H9 (cell line): ENCODE measurements at regions not wholly inside any gene's neighbourhood (a gene's known extent, or its start where the extent isn't known, plus 50 kb on each side); places are given as distances from the start of the nearest gene placed in this dataset.

Source experiments
- DNase-seq: peaks from one replicate; pipeline ENCODE4 v3.0.0-alpha.2; 2017
- H2AFZ ChIP-seq: one replicate; pipeline ENCODE4 v1.6.1; 2013; ENCODE audit warnings: mild to moderate bottlenecking, low read length, control low read depth, moderate library complexity
- H2AK5ac ChIP-seq: 2 replicates; pipeline ENCODE4 v1.6.1; 2013; ENCODE audit warnings: low read length, control low read depth, mixed read lengths; ENCODE audit not compliant: insufficient read length
- H2BK120ac ChIP-seq: one replicate; pipeline ENCODE4 v1.6.1; 2013; ENCODE audit warnings: low read depth, mild to moderate bottlenecking, low read length, control low read depth, inconsistent platforms; ENCODE audit not compliant: poor library complexity, severe bottlenecking
- H2BK12ac ChIP-seq: 2 replicates; pipeline ENCODE4 v1.6.1; 2013; ENCODE audit warnings: low read length, control low read depth, mixed read lengths, low read depth; ENCODE audit not compliant: insufficient read length
- H2BK15ac ChIP-seq: 2 replicates; pipeline ENCODE4 v1.6.1; 2013; ENCODE audit warnings: low read depth, low read length, control low read depth
- H2BK20ac ChIP-seq: one replicate; pipeline ENCODE4 v1.6.1; 2013; ENCODE audit warnings: low read depth, mild to moderate bottlenecking, low read length, control low read depth, inconsistent platforms; ENCODE audit not compliant: poor library complexity, severe bottlenecking
- H2BK5ac ChIP-seq: 2 replicates; pipeline ENCODE4 v1.6.1; 2013; ENCODE audit warnings: low read length, control low read depth, mixed read lengths; ENCODE audit not compliant: insufficient read length
- H3K14ac ChIP-seq: 2 replicates; pipeline ENCODE4 v1.6.1; 2013; ENCODE audit warnings: low read length, control low read depth; ENCODE audit not compliant: insufficient read depth
- H3K18ac ChIP-seq: 2 replicates; pipeline ENCODE4 v1.6.1; 2013; ENCODE audit warnings: low read depth, mild to moderate bottlenecking, mixed read lengths, low read length, control low read depth; ENCODE audit not compliant: insufficient read length
- H3K23ac ChIP-seq: 2 replicates; pipeline ENCODE4 v1.6.1; 2013; ENCODE audit warnings: low read length, control low read depth, mixed read lengths, low read depth; ENCODE audit not compliant: insufficient read length
- H3K23me2 ChIP-seq: 2 replicates; pipeline ENCODE4 v1.6.1; 2013; ENCODE audit warnings: low read depth, mild to moderate bottlenecking, mixed read lengths, low read length, control low read depth; ENCODE audit not compliant: insufficient read length, poor library complexity, severe bottlenecking
- H3K27ac ChIP-seq: 2 replicates; pipeline ENCODE4 v1.5.1; 2013; ENCODE audit warnings: low read length, control low read depth, mixed read lengths, low read depth; ENCODE audit not compliant: insufficient read length
- H3K27me3 ChIP-seq: 2 replicates; pipeline ENCODE4 v1.6.1; 2013; ENCODE audit warnings: low read length, control low read depth, inconsistent platforms; ENCODE audit not compliant: insufficient read depth
- H3K4ac ChIP-seq: 2 replicates; pipeline ENCODE4 v1.6.1; 2013; ENCODE audit warnings: low read depth, mild to moderate bottlenecking, control low read depth, inconsistent platforms, low read length, moderate library complexity
- H3K4me1 ChIP-seq: 2 replicates; pipeline ENCODE4 v1.6.1; 2013; ENCODE audit warnings: low read length, control low read depth, inconsistent platforms; ENCODE audit not compliant: insufficient read depth
- H3K4me2 ChIP-seq: 2 replicates; pipeline ENCODE4 v1.6.1; 2013; ENCODE audit warnings: low read length, control low read depth, mixed read lengths; ENCODE audit not compliant: insufficient read length, insufficient read depth
- H3K56ac ChIP-seq: 2 replicates; pipeline ENCODE4 v1.6.1; 2013; ENCODE audit warnings: low read depth, mild to moderate bottlenecking, mixed read lengths, low read length, control low read depth; ENCODE audit not compliant: insufficient read length
- H3K79me1 ChIP-seq: 2 replicates; pipeline ENCODE4 v1.6.1; 2013; ENCODE audit warnings: low read depth, mild to moderate bottlenecking, moderate library complexity, low read length, control low read depth, inconsistent platforms; ENCODE audit not compliant: insufficient read depth, poor library complexity, severe bottlenecking
- H3K79me2 ChIP-seq: 2 replicates; pipeline ENCODE4 v1.6.1; 2013; ENCODE audit warnings: low read length, control low read depth, inconsistent platforms; ENCODE audit not compliant: insufficient read depth
- H3K9ac ChIP-seq: 2 replicates; pipeline ENCODE4 v1.6.1; 2013; ENCODE audit warnings: low read length, control low read depth, mixed read lengths; ENCODE audit not compliant: insufficient read length; ENCODE audit errors: extremely low read depth
- H3K9me3 ChIP-seq: one replicate; pipeline ENCODE4 v1.6.1; 2013; ENCODE audit warnings: low read depth, low read length, inconsistent platforms; ENCODE audit not compliant: control insufficient read depth
- H3T11ph ChIP-seq: one replicate; pipeline ENCODE4 v1.6.1; 2013; ENCODE audit warnings: mild to moderate bottlenecking, low read length, control low read depth, inconsistent platforms
- H4K20me1 ChIP-seq: one replicate; pipeline ENCODE4 v1.6.1; 2013; ENCODE audit not compliant: control insufficient read depth, insufficient read length, insufficient read depth
- H4K5ac ChIP-seq: 2 replicates; pipeline ENCODE4 v1.6.1; 2013; ENCODE audit warnings: low read depth, mild to moderate bottlenecking, mixed read lengths, low read length, control low read depth; ENCODE audit not compliant: insufficient read length
- H4K8ac ChIP-seq: replicated peaks from 2 replicates; pipeline ENCODE4 v1.6.1; 2013; ENCODE audit warnings: low read length, control low read depth, mixed read lengths, low read depth; ENCODE audit not compliant: insufficient read length
- H4K91ac ChIP-seq: 2 replicates; pipeline ENCODE4 v1.6.1; 2013; ENCODE audit warnings: low read depth, mild to moderate bottlenecking, moderate library complexity, mixed read lengths, low read length, control low read depth; ENCODE audit not compliant: insufficient read length
- H3K27ac Mint-ChIP-seq, 3 experiments: 2 replicates in 2 of 3; 3 replicates in 1 of 3; pipeline ENCODE4 v1.8.0; 2020 to 2021; ENCODE audit warnings: mixed read lengths in 3 of 3, mild to moderate bottlenecking in 1 of 3, moderate library complexity in 1 of 3
- H3K27me3 Mint-ChIP-seq: 2 replicates; pipeline ENCODE4 v1.8.0; 2021; ENCODE audit warnings: low read depth, mild to moderate bottlenecking, moderate library complexity, mixed read lengths
- H3K36me3 Mint-ChIP-seq, 3 experiments: 2 replicates in 2 of 3; 3 replicates in 1 of 3; pipeline ENCODE4 v1.8.0; 2020 to 2021; ENCODE audit warnings: low read depth in 3 of 3, mixed read lengths in 3 of 3; ENCODE audit not compliant: insufficient read depth in 1 of 3
- H3K4me1 Mint-ChIP-seq, 2 experiments: 2 replicates each; pipeline ENCODE4 v1.8.0; 2020; ENCODE audit warnings: mixed read lengths in 2 of 2
- H3K4me3 Mint-ChIP-seq, 2 experiments: 2 replicates in 1 of 2; 3 replicates in 1 of 2; pipeline ENCODE4 v1.8.0; 2020 to 2021; ENCODE audit warnings: mild to moderate bottlenecking in 2 of 2, mixed read lengths in 2 of 2, moderate library complexity in 1 of 2
- H3K9me3 Mint-ChIP-seq, 2 experiments: 2 replicates in 1 of 2; 3 replicates in 1 of 2; pipeline ENCODE4 v1.8.0; 2020; ENCODE audit warnings: mild to moderate bottlenecking in 2 of 2, mixed read lengths in 2 of 2, moderate library complexity in 1 of 2
- WGBS: extraction: QIAGEN DNeasy Blood & Tissue Kit; methylation state at CpG from one replicate; pipeline ENCODE4 v1.1.7; 2013; ENCODE audit warnings: missing lambda C conversion rate, low lambda C conversion rate, mixed read lengths; ENCODE audit not compliant: insufficient read length; ENCODE audit errors: extremely low coverage; 5-methylcytosine and 5-hydroxymethylcytosine counted together
- TF ChIP-seq, protein P1 (sequence below): fragments of 200-600 bp; sonication (generic); conservative IDR thresholded peaks from 3 replicates; pipeline ENCODE4 v1.8.0; 2021; ENCODE audit warnings: antibody characterized with exemption, mild to moderate bottlenecking

GRCh38 chr4:92106816-92107215 is 196.9 kb upstream of the GRID2 start:
- no peak overlapping the region for H3K27ac ChIP-seq
- H3K56ac ChIP-seq: no peak overlapping the region
- no peak overlapping the region for H3K4me3 Mint-ChIP-seq
- no peaks in the 10 kb centered on the region for H3K79me2 ChIP-seq
- no peak overlapping the region for H2BK20ac ChIP-seq
- no peak overlapping the region for H2BK120ac ChIP-seq
- WGBS: no CpG with 5 or more reads among the region's 2 CpGs
- no peaks in the 10 kb centered on the region for H3K79me1 ChIP-seq
- no peak overlapping the region for H3T11ph ChIP-seq
- no peaks in the 10 kb centered on the region for H3K23me2 ChIP-seq
- H3K27me3 Mint-ChIP-seq: no peaks in the 10 kb centered on the region
- no peak overlapping the region for H3K14ac ChIP-seq
- no peak overlapping the region for H2AFZ ChIP-seq
- H3K36me3 Mint-ChIP-seq: no peaks in the 10 kb centered on the region
- no peaks in the 10 kb centered on the region for H4K20me1 ChIP-seq
- H3K27ac Mint-ChIP-seq: no peak overlapping the region
- H3K4me2 ChIP-seq: no peak overlapping the region
- TF ChIP-seq, protein P1, sequence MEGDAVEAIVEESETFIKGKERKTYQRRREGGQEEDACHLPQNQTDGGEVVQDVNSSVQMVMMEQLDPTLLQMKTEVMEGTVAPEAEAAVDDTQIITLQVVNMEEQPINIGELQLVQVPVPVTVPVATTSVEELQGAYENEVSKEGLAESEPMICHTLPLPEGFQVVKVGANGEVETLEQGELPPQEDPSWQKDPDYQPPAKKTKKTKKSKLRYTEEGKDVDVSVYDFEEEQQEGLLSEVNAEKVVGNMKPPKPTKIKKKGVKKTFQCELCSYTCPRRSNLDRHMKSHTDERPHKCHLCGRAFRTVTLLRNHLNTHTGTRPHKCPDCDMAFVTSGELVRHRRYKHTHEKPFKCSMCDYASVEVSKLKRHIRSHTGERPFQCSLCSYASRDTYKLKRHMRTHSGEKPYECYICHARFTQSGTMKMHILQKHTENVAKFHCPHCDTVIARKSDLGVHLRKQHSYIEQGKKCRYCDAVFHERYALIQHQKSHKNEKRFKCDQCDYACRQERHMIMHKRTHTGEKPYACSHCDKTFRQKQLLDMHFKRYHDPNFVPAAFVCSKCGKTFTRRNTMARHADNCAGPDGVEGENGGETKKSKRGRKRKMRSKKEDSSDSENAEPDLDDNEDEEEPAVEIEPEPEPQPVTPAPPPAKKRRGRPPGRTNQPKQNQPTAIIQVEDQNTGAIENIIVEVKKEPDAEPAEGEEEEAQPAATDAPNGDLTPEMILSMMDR: no peak
- no peak overlapping the region for H2BK5ac ChIP-seq
- H3K23ac ChIP-seq: no peak overlapping the region
- H3K4me1 Mint-ChIP-seq: peaks cover 4 to 7% of the 10 kb centered on the region in 2 experiments
- no peaks in the 10 kb centered on the region for H3K9me3 ChIP-seq
- DNase-seq: no peak
- no peak overlapping the region for H2AK5ac ChIP-seq
- H4K91ac ChIP-seq: no peak overlapping the region
- no peak overlapping the region for H3K4ac ChIP-seq
- H4K8ac ChIP-seq: no peak overlapping the region
- no peak overlapping the region for H3K18ac ChIP-seq
- no peaks in the 10 kb centered on the region for H3K27me3 ChIP-seq
- no peak overlapping the region for H2BK12ac ChIP-seq
- no peaks in the 10 kb centered on the region for H3K4me1 ChIP-seq
- H3K9me3 Mint-ChIP-seq: no peaks in the 10 kb centered on the region
- H3K9ac ChIP-seq: no peak overlapping the region
- H2BK15ac ChIP-seq: no peak overlapping the region
- H4K5ac ChIP-seq: no peak overlapping the region
